ENCODE measurements at regions not wholly inside any gene's neighbourhood (a gene's known extent, or its start where the extent isn't known, plus 50 kb on each side); places are given as distances from the start of the nearest gene placed in this dataset.

GRCh38 chr3:124075753-124076152 is 83.8 kb upstream of the ROPN1 start:
- Histone ChIP-seq H3K4me3 (replicated peaks; ENCODE audit: insufficient read depth, low read length) (no peak overlapping the region), H3K27ac (replicated peaks) (no peak overlapping the region), H3K27me3 (ENCODE audit: insufficient read depth, poor library complexity, severe bottlenecking) (peaks cover 2% of the 10 kb centered on the region)
- no peak for TF ChIP-seq GABPA (IDR thresholded peaks at IDR 0.05; ENCODE audit: low read depth)
- TF ChIP-seq REST (IDR thresholded peaks at IDR 0.05; ENCODE audit: insufficient replicate concordance, low read depth) = no peak
- no peak for TF ChIP-seq SPI1 (IDR thresholded peaks at IDR 0.05; ENCODE audit: borderline replicate concordance, low read depth)
- no peak for TF ChIP-seq CTCF (IDR thresholded peaks at IDR 0.05; ENCODE audit: insufficient read depth, low read length)
- TF ChIP-seq POLR2AphosphoS5 (IDR thresholded peaks at IDR 0.05; ENCODE audit: low read depth) = no peak
- no peak for DNase-seq (ENCODE audit: low read depth in 1 of 2, low spot score in 1 of 2)

- no peak overlapping the region for H3K27ac ChIP-seq (replicated peaks)
- TF ChIP-seq SPI1 (IDR thresholded peaks at IDR 0.05; ENCODE audit: borderline replicate concordance, low read depth) (no peak), GABPA (IDR thresholded peaks at IDR 0.05; ENCODE audit: low read depth) (no peak), CTCF (IDR thresholded peaks at IDR 0.05; ENCODE audit: insufficient read depth, low read length) (no peak), REST (IDR thresholded peaks at IDR 0.05; ENCODE audit: insufficient replicate concordance, low read depth) (no peak), POLR2AphosphoS5 (IDR thresholded peaks at IDR 0.05; ENCODE audit: low read depth) (no peak)
- H3K27me3 ChIP-seq (ENCODE audit: insufficient read depth, poor library complexity, severe bottlenecking) = peaks cover 2% of the 10 kb centered on the region
- H3K4me3 ChIP-seq (replicated peaks; ENCODE audit: insufficient read depth, low read length) = no peak overlapping the region
- no peak for DNase-seq (ENCODE audit: low read depth in 1 of 2, low spot score in 1 of 2)
Observed at GRCh38 chr3:124076235-124076634, 84.3 kb upstream of the ROPN1 start.

- TF ChIP-seq REST (IDR thresholded peaks at IDR 0.05; ENCODE audit: insufficient replicate concordance, low read depth) (no peak), GABPA (IDR thresholded peaks at IDR 0.05; ENCODE audit: low read depth) (no peak), CTCF (IDR thresholded peaks at IDR 0.05; ENCODE audit: insufficient read depth, low read length) (peak; percentile 17), SPI1 (IDR thresholded peaks at IDR 0.05; ENCODE audit: borderline replicate concordance, low read depth) (no peak), POLR2AphosphoS5 (IDR thresholded peaks at IDR 0.05; ENCODE audit: low read depth) (no peak)
- no peak overlapping the region for H3K4me3 ChIP-seq (replicated peaks; ENCODE audit: insufficient read depth, low read length)
- peak in 1 of 2 experiments; percentile 5 for DNase-seq (ENCODE audit: low read depth in 1 of 2, low spot score in 1 of 2)
- H3K27ac ChIP-seq (replicated peaks) = no peak overlapping the region
- H3K27me3 ChIP-seq (ENCODE audit: insufficient read depth, poor library complexity, severe bottlenecking) = peaks cover 2% of the 10 kb centered on the region
Observed at GRCh38 chr3:124078953-124079911, 87.3 kb upstream of the ROPN1 start.
